HuH-7.5 (cell line): ENCODE measurements at regions not wholly inside any gene's neighbourhood (a gene's known extent, or its start where the extent isn't known, plus 50 kb on each side); places are given as distances from the start of the nearest gene placed in this dataset.

Source experiments
- DNase-seq: peaks from one replicate; pipeline ENCODE4 v3.0.0; 2011; ENCODE audit warnings: low spot score

GRCh38 chr1:82268826-82269225 lies 468.1 kb downstream of the ADGRL2 start:
- DNase-seq = no peak

- DNase-seq = no peak
Measured at GRCh38 chr1:82266351-82266750, 465.6 kb downstream of the ADGRL2 start.

- DNase-seq = no peak
Measured at GRCh38 chr1:82265436-82265835, 464.7 kb downstream of the ADGRL2 start.

- no peak for DNase-seq
Measured at GRCh38 chr1:82264802-82265201, 464.1 kb downstream of the ADGRL2 start.

GRCh38 chr1:82263396-82263795 lies 462.7 kb downstream of the ADGRL2 start:
- DNase-seq = no peak

- DNase-seq = no peak
Measured at GRCh38 chr1:82260666-82261065, 459.9 kb downstream of the ADGRL2 start.

- DNase-seq = no peak
Measured at GRCh38 chr1:82260051-82260450, 459.3 kb downstream of the ADGRL2 start.

GRCh38 chr1:82258887-82259286 lies 458.2 kb downstream of the ADGRL2 start:
- DNase-seq = no peak

GRCh38 chr1:82246050-82246449 lies 445.3 kb downstream of the ADGRL2 start:
- no peak for DNase-seq

GRCh38 chr1:82245345-82246014 lies 444.7 kb downstream of the ADGRL2 start:
- DNase-seq = no peak

GRCh38 chr1:82240571-82240970 lies 439.8 kb downstream of the ADGRL2 start:
- no peak for DNase-seq

GRCh38 chr1:82230667-82231066 lies 429.9 kb downstream of the ADGRL2 start:
- no peak for DNase-seq

GRCh38 chr1:82227306-82228095 lies 426.8 kb downstream of the ADGRL2 start:
- DNase-seq = no peak

GRCh38 chr1:82226186-82226505 lies 425.4 kb downstream of the ADGRL2 start:
- DNase-seq = no peak

- DNase-seq = no peak
Measured at GRCh38 chr1:82225421-82226185, 424.9 kb downstream of the ADGRL2 start.

- DNase-seq = no peak
Measured at GRCh38 chr1:82223091-82223490, 422.4 kb downstream of the ADGRL2 start.

GRCh38 chr1:82221721-82222120 lies 421.0 kb downstream of the ADGRL2 start:
- no peak for DNase-seq

GRCh38 chr1:82220754-82221153 lies 420.0 kb downstream of the ADGRL2 start:
- no peak for DNase-seq

- DNase-seq = no peak
Measured at GRCh38 chr1:82219841-82220240, 419.1 kb downstream of the ADGRL2 start.

- DNase-seq = no peak
Measured at GRCh38 chr1:82218846-82219245, 418.1 kb downstream of the ADGRL2 start.

GRCh38 chr1:82215853-82216175 lies 415.1 kb downstream of the ADGRL2 start:
- DNase-seq = no peak

GRCh38 chr1:82215056-82215852 lies 414.5 kb downstream of the ADGRL2 start:
- no peak for DNase-seq
